C1 segment of cervical spinal cord (tissue), 14 donors: ENCODE measurements at regions not wholly inside any gene's neighbourhood (a gene's known extent, or its start where the extent isn't known, plus 50 kb on each side); places are given as distances from the start of the nearest gene placed in this dataset.

ENCODE experiments used
- DNase-seq, 14 donors: peaks; one replicate each; lab custom pipeline; 2025; lab: John Stamatoyannopoulos, UW

- DNase-seq: no peak
Observed at GRCh38 chr4:35754047-35754446, 490.3 kb downstream of the ARAP2 start.

DNA sequence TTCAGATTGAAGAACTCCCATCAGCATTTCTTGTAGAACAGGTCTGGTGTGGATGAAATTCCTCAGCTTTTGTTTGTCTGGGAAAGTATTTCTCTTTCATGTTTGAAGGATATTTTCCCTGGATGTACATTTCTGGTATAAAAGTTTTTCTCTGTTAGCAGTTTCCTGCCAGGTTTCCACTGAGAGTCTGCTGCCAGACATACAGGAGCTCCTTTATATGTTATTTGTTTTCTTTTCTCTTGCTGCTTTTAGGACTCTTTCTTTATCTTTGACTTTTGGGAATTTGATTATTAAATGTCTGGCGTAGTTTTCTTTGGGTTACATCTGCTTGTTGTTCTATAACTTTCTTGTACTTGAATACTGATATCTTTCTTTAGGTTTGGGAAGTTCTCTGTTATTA, 486.5 kb downstream of the ARAP2 start:
- DNase-seq: no peak

GRCh38 chr4:35760807-35761206, 483.5 kb downstream of the ARAP2 start:
- no peak for DNase-seq

- DNase-seq: no peak
Observed at GRCh38 chr4:35771571-35771970, 472.7 kb downstream of the ARAP2 start.

- DNase-seq: no peak
Observed at GRCh38 chr4:35772291-35772690, 472.0 kb downstream of the ARAP2 start.

DNA sequence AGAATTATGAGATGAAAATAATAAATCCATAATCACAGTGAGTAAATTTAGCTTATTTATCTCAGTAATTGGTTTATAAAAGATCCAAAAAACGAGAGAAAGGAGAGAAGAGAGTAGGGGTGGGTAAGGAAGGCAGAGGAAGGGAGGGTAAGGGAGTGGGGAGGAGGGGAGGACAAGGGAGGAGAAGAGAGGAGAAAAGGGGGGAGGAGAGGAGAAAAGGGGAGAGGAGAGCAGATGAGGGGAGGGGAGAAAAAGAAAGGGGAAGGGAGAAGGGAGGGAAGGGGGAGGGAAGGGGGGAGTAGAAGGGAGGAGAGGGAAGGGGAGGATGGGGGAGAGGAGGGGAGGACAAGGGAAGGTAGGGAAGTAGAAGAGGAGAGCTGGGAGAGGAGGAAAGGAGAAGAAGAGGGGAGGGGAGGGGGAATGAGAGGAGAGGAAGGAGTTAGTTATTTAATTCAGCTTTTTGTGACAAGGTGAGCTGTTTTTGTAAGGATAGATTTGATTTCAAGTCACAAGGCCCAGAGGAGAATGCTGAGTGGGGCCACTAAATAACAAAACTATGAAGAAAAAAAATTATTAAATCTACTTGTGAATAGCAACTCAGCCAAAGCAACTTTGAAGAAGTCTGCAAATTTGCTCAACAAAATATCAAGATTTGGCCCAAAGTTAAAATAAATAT, 454.3 kb downstream of the ARAP2 start:
- no peak for DNase-seq

DNA sequence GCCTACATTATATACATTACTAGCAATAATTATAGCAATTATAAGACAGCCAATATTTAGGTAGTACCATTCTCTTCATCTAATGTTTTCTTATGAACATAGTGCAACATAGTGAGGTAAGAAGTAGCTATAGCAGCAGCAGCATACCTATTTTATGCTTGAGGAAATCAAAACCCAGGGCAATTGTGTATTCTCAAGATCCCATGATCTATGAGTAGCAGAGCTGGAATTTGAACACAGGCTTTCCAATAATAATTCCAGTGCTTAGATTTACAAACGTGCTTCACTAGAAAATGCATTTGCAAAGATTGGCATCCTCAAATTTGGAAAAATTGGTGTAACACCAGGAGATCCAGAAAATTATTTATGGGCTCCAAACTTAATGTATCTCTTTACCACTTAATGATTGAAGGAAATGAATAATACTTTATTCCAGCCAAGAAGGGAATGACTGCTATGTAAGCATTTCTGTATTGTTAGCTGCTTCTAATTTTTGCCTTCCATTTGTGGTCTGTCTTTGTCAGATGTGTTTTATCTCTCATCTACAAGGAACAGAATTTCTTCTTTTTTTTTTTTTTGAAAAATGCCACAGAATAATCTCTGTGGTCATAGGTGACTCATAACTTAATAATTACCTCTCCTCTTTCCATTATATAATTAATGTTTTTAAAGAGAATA, 451.1 kb downstream of the ARAP2 start:
- no peak for DNase-seq

GRCh38 chr4:35793766-35794165, 450.5 kb downstream of the ARAP2 start:
- no peak for DNase-seq

- no peak for DNase-seq
Observed at GRCh38 chr4:35800669-35801068, 443.6 kb downstream of the ARAP2 start.

DNA sequence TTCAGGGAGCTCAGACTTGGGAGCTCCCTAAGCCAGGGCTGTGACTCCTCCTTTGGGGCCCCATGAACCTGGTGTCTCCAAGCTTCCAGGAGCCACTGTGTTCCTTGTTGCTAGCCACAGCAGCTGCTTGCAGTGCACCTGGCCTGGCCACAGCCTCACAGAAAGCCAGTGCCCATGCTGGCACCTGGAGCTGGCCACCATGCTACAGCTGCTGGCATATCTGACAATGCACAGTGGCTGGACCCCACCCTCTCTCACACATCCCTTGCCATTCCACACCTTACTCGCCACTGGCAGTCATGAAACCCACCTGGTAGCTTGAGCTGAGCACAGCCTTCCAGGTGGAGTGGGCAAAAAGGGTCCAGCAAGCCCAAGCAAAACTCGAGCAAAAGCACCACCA, 441.7 kb downstream of the ARAP2 start:
- no peak for DNase-seq

DNA sequence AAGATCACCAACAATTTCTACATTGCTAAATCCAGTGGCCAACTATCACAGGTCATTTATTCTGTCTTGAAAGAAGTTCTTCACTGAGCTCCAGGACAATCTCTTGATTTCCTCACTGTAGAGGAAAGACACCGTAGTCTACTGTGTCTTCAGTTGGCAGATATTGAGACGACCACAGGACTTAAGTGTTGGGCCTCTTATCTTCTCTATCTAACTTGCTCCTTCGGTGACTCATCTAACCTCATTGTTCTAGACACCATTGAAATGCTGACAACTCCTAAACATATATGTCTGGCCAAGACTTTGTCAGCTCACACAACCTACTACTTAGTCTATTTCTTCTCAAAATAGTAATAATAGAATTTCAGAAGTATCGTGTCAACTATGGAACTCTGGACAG, 425.8 kb downstream of the ARAP2 start:
- DNase-seq: no peak

DNA sequence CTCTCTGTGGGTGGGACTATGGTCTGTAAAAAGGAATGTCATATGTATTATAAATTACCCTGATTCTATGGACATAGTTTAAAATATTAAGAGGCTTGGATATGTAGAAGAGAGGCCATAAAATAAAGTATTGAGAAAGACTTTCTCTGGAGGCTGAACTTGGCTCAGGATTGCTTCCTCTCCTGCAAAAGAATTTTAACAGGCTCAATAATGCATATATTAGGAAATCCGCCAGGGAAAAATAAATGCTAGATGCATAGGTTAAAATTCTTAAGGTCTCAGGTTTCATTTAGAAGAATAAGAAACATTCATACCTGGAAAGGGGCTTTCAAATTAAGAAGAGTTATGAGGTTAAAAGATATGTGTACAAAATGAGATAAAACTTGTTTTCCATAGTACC, 424.3 kb downstream of the ARAP2 start:
- DNase-seq: no peak

- DNase-seq: no peak
Observed at GRCh38 chr4:35824231-35824630, 420.1 kb downstream of the ARAP2 start.

GRCh38 chr4:35835893-35836292, 408.4 kb downstream of the ARAP2 start:
- DNase-seq: no peak

GRCh38 chr4:35836596-35836995, 407.7 kb downstream of the ARAP2 start:
- no peak for DNase-seq

DNA sequence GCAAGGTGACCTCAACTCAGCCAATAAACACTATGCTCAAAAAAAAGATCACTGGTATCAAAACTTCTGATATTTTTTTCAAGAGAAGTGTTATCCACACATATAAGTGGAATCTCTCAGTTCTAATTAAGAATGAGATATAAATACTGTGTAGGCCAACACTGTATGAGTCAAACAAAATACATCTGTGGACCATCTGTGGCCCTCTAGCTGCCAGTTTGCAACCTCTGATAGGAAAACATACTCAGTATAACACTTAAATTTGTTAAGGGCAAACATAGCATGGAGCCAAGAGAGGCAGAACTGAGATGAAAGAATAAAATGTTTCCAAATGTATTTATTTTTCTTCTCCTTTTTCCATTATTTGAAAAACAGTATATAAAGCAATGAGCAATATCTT, 377.3 kb downstream of the ARAP2 start:
- DNase-seq: no peak

DNA sequence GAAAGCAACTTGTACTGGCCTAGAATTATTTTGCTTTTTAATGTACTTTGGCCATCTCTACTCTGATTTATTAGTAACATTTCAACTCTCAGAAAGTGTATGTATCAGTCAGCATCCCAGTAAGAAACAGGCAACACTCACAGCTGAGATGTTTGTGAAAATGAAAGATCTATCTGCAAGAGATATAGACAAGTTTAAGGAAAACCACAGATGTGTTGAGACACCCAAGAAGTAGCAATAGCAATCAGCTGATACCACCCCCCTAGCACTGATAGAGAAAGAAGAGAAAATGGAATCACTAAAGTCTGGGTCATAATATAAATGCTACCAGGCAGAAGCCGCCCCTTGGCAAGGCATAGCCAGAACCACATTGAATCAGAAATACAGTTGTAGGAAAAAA, 372.0 kb downstream of the ARAP2 start:
- DNase-seq: no peak

GRCh38 chr4:35879479-35879878, 364.8 kb downstream of the ARAP2 start:
- DNase-seq: no peak

DNA sequence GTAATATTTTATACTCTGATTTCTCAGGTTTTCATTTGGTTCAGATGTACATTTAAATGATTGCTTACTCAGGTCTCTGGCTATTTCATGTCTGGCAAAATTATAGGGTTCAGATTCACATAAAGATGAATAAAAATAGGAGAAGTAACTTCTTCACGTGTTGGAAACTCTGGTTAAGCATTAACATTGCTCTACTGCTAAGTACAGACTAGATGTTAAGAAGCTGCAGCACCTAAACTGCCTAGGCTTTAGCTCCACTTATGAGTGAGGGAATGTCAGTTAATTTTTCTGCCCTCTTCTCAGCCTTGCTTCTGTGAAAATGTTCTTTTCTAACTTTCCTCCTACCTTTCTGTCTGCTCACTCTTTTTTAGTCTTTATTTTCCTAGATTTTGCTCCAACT, 361.2 kb downstream of the ARAP2 start:
- DNase-seq: no peak

DNA sequence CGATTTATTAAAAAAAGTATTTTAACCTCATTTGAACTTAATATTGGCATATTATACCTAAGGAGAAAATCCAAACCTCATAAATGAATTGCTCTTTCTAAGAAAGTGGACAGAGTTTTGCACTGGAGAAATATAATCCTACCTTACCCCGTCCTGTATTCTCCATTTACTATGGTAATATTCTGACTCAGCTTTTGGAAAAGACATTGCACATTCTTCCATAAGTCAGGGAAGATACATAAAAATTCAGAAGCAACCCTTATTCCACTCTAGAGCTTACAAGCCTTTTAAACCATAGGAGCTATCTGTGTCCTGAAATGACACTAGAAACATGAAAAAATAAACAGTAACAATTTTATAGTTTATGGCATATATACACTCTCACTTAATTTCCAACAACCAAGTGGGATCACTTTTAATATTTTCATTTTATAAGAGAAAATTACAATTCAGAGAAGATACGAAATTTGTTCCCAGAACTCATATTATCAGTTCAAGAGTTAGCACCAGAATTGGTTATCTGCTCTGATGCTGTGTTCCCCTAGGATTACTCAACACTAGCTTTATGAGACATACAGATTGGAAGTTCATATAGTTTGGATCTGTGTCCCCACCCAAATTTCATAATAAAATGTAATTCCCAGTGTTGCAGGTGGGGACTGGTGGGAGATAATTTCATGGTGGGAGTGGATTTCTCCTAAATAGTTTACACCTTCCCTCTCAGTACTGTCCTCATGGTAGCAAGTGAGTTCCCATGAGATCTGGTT, 359.4 kb downstream of the ARAP2 start:
- no peak for DNase-seq

- DNase-seq: no peak
Observed at GRCh38 chr4:35897808-35898207, 346.5 kb downstream of the ARAP2 start.

DNA sequence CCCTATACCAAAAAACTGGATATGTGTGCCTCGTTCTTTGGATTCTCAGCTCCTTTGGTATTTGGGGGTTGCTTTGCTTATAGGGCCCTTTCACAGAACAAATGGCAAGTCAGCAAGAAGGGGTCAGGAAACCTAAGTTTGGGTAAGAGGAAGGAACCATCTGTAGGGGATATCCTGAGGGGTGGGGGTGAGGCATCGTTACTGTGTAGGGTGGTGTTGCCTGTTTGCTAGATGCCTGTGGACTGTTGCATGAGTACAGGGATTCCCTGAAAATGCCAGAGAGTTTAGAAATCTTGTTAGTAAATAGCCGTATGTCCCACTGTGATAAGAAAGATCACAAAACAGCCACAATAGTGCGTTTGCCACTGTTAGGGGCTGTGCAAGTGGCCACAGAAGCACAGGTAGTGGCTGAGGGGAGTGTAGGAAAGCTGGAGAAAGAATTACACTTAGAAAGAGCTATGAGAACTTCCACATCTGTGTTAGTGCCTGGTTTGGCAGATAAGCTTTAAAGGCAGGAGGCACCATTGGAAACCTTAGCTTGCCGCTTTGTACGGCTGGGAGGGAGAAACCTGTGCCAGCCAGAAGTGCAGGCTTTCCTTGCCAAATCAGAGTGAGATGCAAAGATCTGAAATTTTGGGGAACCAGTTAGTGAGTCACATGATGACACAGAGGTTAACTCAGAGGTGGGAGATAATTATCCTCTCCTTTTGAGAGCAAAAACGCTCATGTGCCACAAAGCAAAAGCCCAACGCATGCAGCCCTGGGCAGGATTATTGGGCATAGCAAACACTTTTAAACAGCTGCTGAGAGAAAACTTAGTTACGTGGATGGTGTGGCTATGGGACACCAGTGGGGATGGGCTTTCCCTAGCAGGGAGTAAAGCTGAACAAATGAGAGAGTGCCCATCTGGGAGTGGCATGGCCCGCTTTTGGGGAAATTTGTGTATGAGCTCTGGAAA, 343.7 kb downstream of the ARAP2 start:
- no peak for DNase-seq
